Body of pancreas (tissue), 4 donors: ENCODE measurements at regions not wholly inside any gene's neighbourhood (a gene's known extent, or its start where the extent isn't known, plus 50 kb on each side); places are given as distances from the start of the nearest gene placed in this dataset.
"Not testable (repeated sequence)": the region's sequence is repeated elsewhere in the genome, so short reads cannot be mapped to it uniquely, and the experiment has no call there.

ENCODE experiments used
- POLR2A ChIP-seq, 3 donors: fragments of 450-650 bp; IDR thresholded peaks; one replicate each; pipeline ENCODE4 v1.6.1; 2016; ENCODE audit warnings: antibody characterized with exemption in 3 of 3, mild to moderate bottlenecking in 2 of 3
- TF ChIP-seq, protein P1 (sequence below), 7 experiments: fragments of 450-650 bp in 4 of 7; fragments of 200-600 bp in 3 of 7; sonication (generic) in 3 of 7; IDR thresholded peaks; one replicate each; pipeline ENCODE4 v1.5.1; 2016 to 2019; ENCODE audit warnings: antibody characterized with exemption in 7 of 7

DNA sequence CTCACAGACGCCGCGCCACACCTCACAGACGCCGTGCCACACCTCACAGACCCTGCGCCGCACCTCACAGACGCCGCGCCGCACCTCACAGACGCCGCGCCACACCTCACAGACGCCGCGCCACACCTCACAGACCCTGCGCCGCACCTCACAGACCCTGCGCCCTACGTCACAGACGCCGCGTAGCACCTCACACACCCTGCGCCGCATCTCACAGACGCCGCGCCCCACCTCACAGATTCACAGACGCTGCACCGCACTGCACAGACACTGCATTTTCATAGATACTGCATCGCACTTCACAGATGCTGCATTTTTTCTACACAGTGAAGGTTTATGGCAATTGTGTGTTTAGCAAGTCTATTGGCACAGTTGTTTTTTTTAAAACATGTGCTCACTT, 657.8 kb downstream of the TRIML1 start:
- TF ChIP-seq, protein P1, sequence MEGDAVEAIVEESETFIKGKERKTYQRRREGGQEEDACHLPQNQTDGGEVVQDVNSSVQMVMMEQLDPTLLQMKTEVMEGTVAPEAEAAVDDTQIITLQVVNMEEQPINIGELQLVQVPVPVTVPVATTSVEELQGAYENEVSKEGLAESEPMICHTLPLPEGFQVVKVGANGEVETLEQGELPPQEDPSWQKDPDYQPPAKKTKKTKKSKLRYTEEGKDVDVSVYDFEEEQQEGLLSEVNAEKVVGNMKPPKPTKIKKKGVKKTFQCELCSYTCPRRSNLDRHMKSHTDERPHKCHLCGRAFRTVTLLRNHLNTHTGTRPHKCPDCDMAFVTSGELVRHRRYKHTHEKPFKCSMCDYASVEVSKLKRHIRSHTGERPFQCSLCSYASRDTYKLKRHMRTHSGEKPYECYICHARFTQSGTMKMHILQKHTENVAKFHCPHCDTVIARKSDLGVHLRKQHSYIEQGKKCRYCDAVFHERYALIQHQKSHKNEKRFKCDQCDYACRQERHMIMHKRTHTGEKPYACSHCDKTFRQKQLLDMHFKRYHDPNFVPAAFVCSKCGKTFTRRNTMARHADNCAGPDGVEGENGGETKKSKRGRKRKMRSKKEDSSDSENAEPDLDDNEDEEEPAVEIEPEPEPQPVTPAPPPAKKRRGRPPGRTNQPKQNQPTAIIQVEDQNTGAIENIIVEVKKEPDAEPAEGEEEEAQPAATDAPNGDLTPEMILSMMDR (IDR thresholded peaks at IDR 0.05), result not testable (repeated sequence)
- TF ChIP-seq POLR2A (IDR thresholded peaks at IDR 0.05), result not testable (repeated sequence)
